Gastrocnemius medialis (tissue), 4 donors: ENCODE measurements at regions not wholly inside any gene's neighbourhood (a gene's known extent, or its start where the extent isn't known, plus 50 kb on each side); places are given as distances from the start of the nearest gene placed in this dataset.

ENCODE experiments used
- ATAC-seq, 2 donors: fragments of 150-250 bp; one replicate each; pipeline ENCODE4 v1.9.1; 2016
- DNase-seq, 2 donors: peaks; one replicate each; pipeline ENCODE4 v3.0.0-alpha.2; 2019
- H3K27ac ChIP-seq, 4 donors: fragments of 200-600 bp; sonication (generic); 1 replicate in 1 of 4; 2 replicates in 3 of 4; pipeline ENCODE4 v1.5.1; 2016 to 2018; ENCODE audit warnings: mild to moderate bottlenecking in 2 of 4, moderate library complexity in 1 of 4
- H3K27me3 ChIP-seq, 3 donors: fragments of 200-600 bp; sonication (generic) in 2 of 3; 1 replicate in 1 of 3; 2 replicates in 2 of 3; pipeline versions ENCODE4 v1.5.1 to v1.6.0; 2016 to 2019; ENCODE audit warnings: mild to moderate bottlenecking in 1 of 3, moderate library complexity in 1 of 3
- H3K36me3 ChIP-seq, 2 donors: fragments of 200-600 bp; sonication (generic) in 1 of 2; one replicate each; pipeline ENCODE4 v1.5.1; 2017 to 2018
- H3K4me1 ChIP-seq, 2 donors: fragments of 200-600 bp; sonication (generic) in 1 of 2; one replicate each; pipeline ENCODE4 v1.5.1; 2016 to 2017; ENCODE audit warnings: mild to moderate bottlenecking in 2 of 2
- H3K4me3 ChIP-seq, 4 donors: fragments of 200-600 bp; sonication (generic) in 3 of 4; 1 replicate in 1 of 4; 2 replicates in 3 of 4; pipeline ENCODE4 v1.5.1; 2016 to 2019; ENCODE audit warnings: mild to moderate bottlenecking in 2 of 4
- H3K9me3 ChIP-seq, 3 donors: fragments of 200-600 bp; sonication (generic) in 2 of 3; 1 replicate in 1 of 3; 2 replicates in 2 of 3; pipeline ENCODE4 v1.5.1; 2016 to 2019
- CTCF ChIP-seq, 5 experiments: fragments of 450-650 bp in 3 of 5; fragments of 200-600 bp in 2 of 5; sonication (generic) in 2 of 5; IDR thresholded peaks in 4 of 5; conservative IDR thresholded peaks in 1 of 5; 1 replicate in 4 of 5; 2 replicates in 1 of 5; pipeline ENCODE4 v1.5.1; 2016 to 2019; ENCODE audit warnings: antibody characterized with exemption in 5 of 5, mild to moderate bottlenecking in 3 of 5, moderate library complexity in 3 of 5
- POLR2A ChIP-seq, 2 donors: fragments of 450-650 bp; IDR thresholded peaks; one replicate each; pipeline ENCODE4 v1.6.1; 2017; ENCODE audit warnings: antibody characterized with exemption in 2 of 2, mild to moderate bottlenecking in 2 of 2, moderate library complexity in 2 of 2
- in situ Hi-C, 4 donors: fragments of 200-750 bp; cut with MboI; loops; one replicate each; pipeline versions ENCODE4 v1.15.0 to v1.8.0; 2017; ENCODE audit warnings: low sequenced_read_pairs in 4 of 4
- intact Hi-C: fragments of 100-400 bp; cut with DNase I; formaldehyde crosslinking; loops from one replicate; pipeline ENCODE4 v1.15.1; 2023; ENCODE audit warnings: low total_unique reads

- intact Hi-C loops (no loop called here), in situ Hi-C loops (no loop called here)
- DNase-seq (no peak), ATAC-seq (no peak)
- Histone ChIP-seq H3K36me3 (no peaks in the 10 kb centered on the region), H3K4me1 (no peaks in the 10 kb centered on the region), H3K27me3 (no peaks in the 10 kb centered on the region), H3K27ac (no peak overlapping the region), H3K9me3 (no peaks in the 10 kb centered on the region), H3K4me3 (no peak overlapping the region)
- TF ChIP-seq CTCF (IDR thresholded peaks at IDR 0.05 in 4 of 5, conservative IDR thresholded peaks at IDR 0.05 in 1 of 5) (no peak), POLR2A (IDR thresholded peaks at IDR 0.05) (no peak)
Measured at GRCh38 chr16:52293204-52293603, 253.7 kb downstream of the TOX3 start.

GRCh38 chr16:52283584-52284375, 263.2 kb downstream of the TOX3 start:
- Histone ChIP-seq H3K4me1 (no peaks in the 10 kb centered on the region), H3K36me3 (no peaks in the 10 kb centered on the region), H3K27me3 (no peaks in the 10 kb centered on the region), H3K27ac (no peak overlapping the region), H3K9me3 (no peaks in the 10 kb centered on the region), H3K4me3 (no peak overlapping the region)
- no peak for ATAC-seq
- no peak for DNase-seq
- intact Hi-C loops: no loop called here
- TF ChIP-seq POLR2A (IDR thresholded peaks at IDR 0.05): no peak
- no peak for TF ChIP-seq CTCF (IDR thresholded peaks at IDR 0.05 in 4 of 5, conservative IDR thresholded peaks at IDR 0.05 in 1 of 5)
- in situ Hi-C loops: no loop called here

GRCh38 chr16:52283018-52283417, 263.9 kb downstream of the TOX3 start:
- DNase-seq: no peak
- ATAC-seq: no peak
- in situ Hi-C loops (no loop called here), intact Hi-C loops (no loop called here)
- Histone ChIP-seq H3K9me3 (no peaks in the 10 kb centered on the region), H3K4me3 (no peak overlapping the region), H3K36me3 (no peaks in the 10 kb centered on the region), H3K27me3 (no peaks in the 10 kb centered on the region), H3K27ac (no peak overlapping the region), H3K4me1 (no peaks in the 10 kb centered on the region)
- TF ChIP-seq POLR2A (IDR thresholded peaks at IDR 0.05) (no peak), CTCF (IDR thresholded peaks at IDR 0.05 in 4 of 5, conservative IDR thresholded peaks at IDR 0.05 in 1 of 5) (no peak)

- Histone ChIP-seq H3K27me3 (no peaks in the 10 kb centered on the region), H3K36me3 (no peaks in the 10 kb centered on the region), H3K9me3 (no peaks in the 10 kb centered on the region), H3K27ac (no peak overlapping the region), H3K4me3 (no peak overlapping the region), H3K4me1 (no peaks in the 10 kb centered on the region)
- in situ Hi-C loops (no loop called here), intact Hi-C loops (no loop called here)
- no peak for ATAC-seq
- no peak for TF ChIP-seq POLR2A (IDR thresholded peaks at IDR 0.05)
- no peak for TF ChIP-seq CTCF (IDR thresholded peaks at IDR 0.05 in 4 of 5, conservative IDR thresholded peaks at IDR 0.05 in 1 of 5)
- no peak for DNase-seq
Measured at GRCh38 chr16:52280086-52280485, 266.9 kb downstream of the TOX3 start.
